Stimulated activated CD4-positive, alpha-beta T cell treated with anti-CD3 and anti-CD28 coated beads, Interleukin-4, amount 100 ng/mL, for 1 hour (primary cell): ENCODE measurements at regions not wholly inside any gene's neighbourhood (a gene's known extent, or its start where the extent isn't known, plus 50 kb on each side); places are given as distances from the start of the nearest gene placed in this dataset.
A peak's percentile ranks its signal among the peaks of the same experiment; 100 is the strongest.

ENCODE experiments used
- DNase-seq: peaks from one replicate; pipeline ENCODE4 v3.0.0-alpha.2; 2020

DNA sequence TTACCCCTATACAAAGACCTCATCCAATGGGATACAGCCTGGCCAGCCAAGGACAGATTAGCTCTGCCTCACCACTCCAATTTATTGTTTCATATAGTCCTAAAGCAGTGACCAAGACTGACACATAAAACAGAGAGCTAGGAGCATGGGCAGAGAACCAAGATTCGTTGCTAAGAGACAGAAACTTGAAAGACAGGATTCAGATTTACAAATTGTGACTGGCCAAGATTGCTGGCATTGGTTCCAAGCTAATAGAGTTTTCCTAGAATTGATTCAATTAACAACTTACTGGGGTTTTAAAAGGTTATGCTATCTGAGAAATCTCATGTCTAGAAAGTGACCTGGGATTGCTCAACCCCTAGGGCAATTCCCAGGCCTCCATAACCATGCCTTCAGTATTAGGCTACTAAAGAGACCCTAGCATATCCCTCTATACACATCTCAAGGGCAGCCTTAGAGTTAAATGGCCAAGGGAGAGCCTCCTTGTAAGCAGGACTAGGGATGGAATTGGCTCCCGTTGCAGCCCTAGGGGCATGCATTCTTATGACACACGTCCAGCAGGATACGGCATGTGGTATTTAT, 75.6 kb downstream of the ICOS start:
- DNase-seq, result no peak

DNA sequence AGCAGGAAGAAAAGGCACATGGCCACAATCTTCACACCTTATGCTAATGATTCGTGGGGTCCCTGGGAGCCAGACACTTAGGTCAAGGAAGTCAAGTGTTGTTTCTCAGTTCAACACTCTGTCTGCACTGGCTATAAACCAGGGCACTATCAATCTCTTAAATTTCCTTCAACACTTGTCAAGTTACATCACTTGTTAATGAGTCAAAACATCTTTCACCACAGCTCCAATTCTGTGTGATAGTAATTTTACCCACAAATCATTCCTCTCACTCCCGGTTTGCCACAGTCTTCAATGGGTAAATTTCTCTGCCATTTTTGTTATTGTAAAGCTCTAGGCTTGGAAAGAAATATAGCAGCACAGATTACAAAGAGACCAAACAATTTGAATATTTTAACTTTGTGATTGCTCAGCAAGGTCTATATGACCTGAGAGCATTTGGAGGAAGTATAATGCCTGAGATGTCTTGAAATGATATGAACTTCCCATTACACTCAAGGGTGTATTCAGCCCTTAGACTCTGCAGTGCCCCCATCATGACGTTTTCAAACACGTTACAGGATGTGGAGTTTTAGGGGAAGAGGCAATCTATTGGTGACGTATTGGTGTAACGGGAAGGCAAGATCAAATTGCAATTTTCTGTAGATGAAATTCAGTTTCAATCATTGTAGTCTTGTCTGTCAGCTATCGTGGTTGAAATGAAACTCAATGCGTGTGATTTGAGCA, 78.7 kb downstream of the ICOS start:
- DNase-seq, result no peak

DNA sequence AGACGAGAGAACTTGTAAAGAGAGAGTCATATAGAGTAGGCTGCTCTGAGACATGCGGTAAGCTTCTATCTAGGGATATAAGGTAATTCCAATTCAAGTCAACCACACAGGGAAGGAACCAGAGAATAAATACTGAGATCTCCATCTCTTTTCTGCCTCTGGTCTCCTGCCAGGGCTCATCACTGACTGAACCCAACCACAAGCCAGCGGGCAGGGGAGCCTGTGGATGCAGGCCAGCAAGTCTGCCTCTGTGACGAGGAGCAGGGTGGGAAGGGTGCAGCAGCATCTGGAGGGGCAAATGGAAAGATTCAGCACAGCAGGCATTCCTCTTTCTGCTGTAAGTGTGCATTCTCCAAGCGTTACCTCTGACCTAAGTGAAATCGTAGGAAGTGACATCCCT, 82.2 kb downstream of the ICOS start:
- no peak for DNase-seq

DNA sequence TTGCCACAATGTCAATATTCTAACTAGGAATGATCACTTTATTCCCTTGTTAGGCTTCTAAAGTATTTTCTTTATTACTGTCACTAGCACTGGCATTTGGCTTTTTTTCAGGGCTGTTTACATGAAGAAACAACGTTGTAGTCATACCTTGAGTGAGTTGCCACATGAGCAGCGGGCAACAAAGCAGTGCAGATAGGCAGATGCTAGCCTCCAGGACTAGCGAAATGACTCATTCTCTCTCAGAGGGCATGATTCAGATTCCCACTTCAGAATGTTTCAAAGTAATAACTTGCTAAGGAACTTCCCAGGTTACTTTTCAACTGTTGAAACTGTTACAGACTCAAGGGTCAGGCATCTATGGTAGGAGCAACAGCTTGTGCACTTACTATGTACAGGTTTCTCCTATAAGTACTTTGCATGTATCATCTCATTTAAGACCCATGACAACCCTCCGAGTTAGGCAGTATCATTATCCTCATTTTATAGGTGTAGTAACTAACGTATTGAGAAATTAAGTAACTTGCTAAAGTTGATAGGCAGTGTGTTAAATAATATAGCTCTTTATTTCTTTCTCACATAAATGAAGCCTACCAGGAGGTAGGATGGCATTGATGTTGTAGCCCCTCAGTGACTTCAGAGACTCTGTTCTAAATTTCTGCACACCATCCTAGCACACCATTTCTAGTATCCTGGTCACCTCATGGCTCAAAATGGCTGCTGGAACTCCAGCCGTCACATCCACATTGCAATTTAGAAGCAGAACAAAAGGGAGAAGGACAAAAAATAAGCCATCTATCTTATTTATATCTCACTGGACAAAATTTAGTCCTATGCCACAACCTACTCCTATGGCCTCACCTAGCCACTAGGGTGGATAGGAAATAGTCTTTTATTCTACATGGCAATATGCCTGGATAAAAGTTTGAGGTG, 83.3 kb downstream of the ICOS start:
- peak; percentile 57 for DNase-seq

DNA sequence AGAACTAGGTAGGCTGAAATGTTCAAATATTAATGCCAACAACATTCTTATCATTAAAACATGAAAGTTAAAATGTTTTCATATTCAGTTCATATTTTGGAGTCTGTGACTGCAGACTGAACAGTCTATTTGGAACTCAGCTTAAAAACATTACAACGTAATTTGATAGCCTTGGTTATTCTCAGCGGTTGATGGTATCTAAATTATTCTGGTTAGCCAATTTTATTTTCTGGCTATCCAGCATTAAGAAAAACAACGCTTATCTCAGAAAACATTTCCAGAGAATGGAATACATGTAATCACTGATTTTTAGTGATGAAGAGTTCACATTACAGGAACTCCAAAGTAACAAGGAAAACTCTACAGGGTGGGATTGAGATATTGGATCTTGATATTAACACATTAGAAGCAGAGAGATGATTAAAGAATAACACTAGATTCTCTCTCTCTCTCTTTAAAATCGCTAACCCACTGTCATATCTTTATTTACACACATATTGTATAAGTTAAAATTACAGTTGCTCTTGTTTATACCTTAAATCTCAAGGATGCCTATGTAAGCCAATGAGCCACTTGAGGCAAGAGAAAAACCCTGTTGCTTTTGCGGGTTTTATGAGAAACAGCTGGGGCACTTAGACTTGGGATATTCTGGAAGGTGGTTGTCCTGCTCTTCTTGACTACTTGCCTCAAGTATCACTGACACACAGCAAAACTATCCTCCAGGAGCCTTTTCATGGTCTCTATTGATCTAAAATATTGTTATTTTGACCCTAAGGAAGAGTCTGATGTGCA, 84.9 kb downstream of the ICOS start:
- no peak for DNase-seq

DNA sequence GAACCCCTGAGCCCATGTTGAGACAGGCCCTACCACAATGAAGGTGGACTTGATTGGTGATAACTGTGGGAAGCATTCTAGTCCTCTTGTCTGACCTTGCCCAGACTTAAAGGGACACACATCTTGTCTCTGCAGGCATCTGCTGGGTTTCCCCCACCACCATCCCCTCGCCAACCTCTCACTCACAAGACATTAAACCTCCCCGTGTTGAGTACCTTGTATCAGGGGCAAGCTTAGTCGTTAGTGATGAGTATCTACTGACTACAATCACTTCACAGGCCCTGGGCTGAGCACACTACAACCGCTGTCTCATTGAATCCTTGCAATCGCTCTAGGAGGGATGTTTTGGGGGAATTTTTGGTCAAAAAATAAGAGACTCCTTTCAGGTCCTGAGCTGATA, 86.0 kb downstream of the ICOS start:
- no peak for DNase-seq

DNA sequence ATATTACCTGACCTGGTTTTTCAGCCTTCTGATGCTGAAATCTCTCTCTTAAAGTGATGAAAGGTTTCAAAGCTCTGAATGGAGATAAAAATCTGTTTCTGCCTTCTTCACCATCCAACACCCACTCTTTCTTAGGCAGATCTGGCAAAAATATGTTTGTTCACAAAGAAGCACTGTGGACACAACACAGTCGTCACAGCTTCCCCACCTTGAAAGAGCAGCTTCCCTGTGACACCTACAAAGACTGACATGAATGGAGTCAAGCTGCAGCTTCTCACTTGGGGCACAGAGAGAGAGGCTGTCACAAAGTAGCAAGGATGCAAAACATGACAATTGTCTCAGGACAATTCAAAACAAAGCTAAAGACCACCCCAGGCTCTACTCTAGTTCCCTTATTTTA, 86.5 kb downstream of the ICOS start:
- no peak for DNase-seq

DNA sequence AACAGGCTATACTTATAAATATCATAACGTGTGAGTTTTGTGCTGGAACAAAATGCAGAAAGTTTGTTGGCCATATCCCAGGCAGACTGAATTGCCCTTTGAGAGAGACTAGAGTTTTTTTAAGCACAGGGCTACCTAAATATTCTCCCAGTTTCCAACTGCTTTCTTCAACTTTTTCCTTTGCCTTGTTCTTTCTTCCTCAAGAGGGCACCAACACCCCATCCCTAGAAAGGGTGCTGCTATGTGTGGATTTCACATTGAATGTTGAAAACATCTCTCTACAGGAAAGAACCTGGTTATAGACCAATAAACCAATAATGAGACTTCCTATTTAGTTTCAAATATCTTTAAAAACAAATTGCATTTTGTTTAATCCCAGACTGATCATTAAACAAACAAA, 87.9 kb downstream of the ICOS start:
- no peak for DNase-seq

DNA sequence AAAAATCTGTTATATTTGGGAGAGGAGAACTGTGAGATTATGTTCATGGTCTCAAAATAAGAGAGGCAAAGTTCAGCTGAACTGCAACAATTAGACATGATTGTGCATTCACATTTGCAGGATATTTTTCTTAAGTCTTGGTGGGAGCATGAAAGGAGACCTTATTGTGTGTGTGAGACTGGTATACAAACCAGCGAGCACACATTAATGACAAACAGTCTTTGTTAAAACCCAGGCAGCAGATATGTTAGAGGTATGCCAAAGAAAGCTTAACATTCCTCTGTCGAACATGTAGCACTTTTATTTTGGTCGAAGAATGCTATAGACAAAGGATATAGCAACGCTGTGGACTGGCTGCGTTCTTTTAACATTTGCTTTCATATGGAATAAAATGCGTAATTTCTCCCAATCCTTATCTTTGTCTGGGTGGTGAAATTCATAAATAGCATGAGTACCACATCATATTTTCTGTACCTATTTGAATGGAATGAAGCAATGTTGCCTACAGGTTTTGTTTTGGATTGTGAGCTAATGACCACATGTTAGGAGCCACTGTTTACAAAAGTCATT, 88.4 kb downstream of the ICOS start:
- DNase-seq, result no peak

DNA sequence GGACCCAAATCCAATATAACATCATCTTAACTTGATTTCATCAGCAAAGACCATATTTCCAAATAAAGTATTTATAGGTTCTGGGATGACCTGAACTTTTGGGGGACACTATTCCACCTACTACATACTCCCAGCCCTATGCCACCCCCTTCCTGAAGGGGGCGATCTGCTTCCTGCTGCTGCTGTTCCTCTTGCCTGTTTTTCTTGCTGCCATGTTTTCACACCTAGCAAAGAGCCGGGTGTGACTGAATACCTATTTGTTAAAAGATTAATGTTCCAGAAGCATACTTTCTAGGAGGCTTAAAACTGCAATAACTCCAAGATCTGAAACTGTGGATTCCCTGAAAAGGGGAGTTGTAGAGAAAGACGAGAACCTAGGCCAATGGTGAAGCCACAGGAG, 89.7 kb downstream of the ICOS start:
- DNase-seq, result no peak

DNA sequence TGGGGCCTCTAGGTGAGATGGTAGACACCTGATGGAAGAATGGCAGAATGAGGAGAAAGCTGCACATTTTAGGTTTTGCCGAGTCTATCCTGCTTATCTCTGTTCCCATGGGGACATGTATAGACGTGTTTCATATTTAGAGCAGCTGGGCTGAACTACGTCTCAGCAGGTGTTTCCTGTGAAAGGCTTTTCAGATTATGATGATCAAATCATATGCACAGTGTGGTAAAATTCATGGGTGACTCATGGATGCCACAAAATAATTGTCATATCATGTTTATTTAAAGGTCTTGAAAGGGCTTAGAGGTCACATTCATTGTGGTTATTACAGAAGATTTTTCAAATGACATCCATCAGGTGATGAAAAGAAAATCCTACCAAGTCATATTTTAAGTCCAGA, 90.5 kb downstream of the ICOS start:
- no peak for DNase-seq

DNA sequence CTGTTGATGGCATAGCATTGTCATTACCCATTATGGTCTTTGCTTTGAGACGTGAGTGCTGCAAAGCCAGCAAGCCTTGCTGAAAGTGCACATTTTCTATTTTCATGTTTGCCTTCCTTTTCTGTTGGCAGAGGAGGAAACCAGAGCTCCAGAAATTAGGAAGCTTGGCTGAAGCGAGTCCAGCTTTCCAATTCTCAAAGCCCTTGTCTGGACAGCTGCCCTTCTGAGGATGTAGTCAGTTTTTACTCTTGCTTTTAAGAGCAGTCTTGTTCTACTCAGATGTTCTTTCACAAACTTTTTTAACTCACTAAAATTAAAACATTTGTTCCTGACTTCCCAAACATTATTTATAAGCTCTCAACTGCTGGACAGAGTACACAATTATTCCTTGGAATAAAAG, 93.8 kb downstream of the ICOS start:
- DNase-seq, result no peak

DNA sequence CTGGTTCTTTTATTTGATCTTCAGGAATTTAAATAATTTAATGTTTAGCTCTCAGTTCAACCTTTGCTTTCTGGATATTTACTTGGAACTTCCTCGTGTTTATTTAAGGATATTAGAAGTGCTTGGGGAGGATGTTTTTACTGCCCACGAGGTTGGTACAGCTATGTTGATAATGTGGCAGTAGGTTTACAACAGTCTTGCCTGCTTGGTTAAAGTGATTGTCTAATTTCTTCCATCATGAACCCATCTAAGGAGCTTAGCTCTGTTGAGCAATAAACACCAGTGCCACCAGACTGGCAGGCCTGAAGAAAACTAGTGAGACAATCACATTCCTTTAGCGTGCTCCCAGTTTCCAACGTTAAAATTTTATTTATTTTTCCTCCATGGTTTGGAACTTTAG, 94.5 kb downstream of the ICOS start:
- DNase-seq, result no peak

DNA sequence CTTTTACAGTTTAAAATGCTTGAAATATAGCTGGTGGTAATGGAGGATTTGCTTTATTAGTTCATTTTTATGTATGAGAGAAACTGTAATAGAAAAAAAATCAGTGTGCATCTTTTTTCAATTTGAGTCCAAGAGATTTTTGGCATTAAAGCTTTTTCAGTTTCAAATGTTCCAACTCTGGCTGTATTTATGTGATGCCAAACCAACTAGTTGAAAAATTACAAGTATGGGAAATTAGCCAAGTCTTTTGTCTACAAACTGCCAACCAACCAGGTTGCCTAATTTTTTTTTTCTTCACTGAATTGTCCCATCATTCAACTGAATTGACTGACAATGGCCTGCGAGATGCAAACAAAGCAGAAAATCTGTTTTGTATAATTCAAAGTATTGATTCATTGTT, 95.7 kb downstream of the ICOS start:
- DNase-seq, result no peak

DNA sequence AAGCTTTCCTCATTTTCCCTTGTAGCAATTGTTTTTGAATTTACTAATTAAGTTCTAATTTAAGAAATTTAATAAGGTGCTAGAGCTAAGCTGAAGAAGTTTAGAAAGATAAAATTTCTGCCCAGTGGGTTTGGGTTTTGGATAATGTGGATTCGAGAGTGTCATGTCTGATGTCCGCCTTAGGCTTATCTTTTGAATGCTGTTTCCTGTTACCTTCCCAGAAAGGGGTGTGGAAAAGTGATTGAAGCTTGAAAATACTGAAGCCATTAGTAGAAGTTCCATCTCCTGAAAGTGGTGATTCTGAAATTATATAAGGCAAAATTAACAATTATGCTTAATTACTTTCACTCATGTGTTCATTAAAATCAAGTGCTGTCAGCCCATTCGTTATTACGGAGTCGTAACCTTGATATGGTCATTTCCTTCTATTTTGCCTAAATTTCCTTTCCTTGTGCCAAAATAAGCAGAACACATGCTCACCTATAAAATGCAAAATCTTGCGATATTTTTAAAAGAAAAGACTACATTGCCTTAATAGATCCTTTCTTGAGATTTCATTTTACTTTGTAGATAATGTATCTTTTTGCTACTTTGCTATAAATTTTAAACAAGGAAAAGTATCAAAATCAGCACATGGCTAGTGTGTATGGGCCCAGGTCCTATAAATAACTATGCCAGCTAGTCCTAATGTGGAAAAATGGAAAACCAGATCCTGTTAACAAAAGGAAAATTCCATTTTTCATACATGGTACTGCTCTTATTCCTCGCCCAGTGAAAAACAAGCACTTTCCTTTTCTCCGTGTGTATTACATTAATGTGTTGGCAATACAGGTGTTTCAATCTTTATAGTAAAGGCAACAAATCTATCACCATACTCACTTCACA, 97.3 kb downstream of the ICOS start:
- no peak for DNase-seq

DNA sequence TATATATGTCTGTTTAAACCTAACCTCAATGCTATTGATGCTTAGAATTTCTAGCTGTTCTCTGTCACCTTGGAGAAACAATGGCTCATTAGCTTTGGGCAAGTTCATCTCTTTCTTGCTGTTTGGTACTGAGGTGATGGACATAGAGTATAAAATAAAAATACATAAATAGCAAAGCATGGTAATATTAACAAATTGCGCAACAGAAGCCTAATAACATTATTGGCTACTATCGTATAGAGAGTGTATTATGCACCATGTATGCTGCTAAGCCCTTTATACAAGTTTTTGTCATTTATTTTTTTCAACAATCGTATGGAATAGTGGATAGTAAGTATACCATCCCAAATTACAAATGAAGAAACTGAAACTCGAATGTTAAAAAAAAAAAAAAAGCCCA, 100.1 kb downstream of the ICOS start:
- no peak for DNase-seq

DNA sequence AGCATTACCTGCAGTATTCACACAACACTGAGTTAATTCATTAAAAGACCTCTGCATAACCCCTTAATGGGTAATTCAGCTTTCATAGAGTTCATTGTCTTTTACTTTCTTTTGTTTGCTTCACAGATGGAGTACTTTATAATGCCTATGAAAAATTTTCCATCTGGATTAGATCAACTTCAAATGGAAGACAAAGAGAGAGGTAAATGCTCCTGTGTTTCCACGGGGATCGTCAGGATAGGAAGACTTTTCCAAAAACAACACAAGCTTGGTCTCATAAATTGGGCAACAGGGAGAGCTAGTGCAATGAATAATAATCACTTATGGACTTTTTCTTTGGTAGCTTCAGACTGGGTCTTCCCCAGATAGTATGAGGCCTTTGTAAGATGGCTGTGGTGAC, 100.7 kb downstream of the ICOS start:
- DNase-seq, result no peak

DNA sequence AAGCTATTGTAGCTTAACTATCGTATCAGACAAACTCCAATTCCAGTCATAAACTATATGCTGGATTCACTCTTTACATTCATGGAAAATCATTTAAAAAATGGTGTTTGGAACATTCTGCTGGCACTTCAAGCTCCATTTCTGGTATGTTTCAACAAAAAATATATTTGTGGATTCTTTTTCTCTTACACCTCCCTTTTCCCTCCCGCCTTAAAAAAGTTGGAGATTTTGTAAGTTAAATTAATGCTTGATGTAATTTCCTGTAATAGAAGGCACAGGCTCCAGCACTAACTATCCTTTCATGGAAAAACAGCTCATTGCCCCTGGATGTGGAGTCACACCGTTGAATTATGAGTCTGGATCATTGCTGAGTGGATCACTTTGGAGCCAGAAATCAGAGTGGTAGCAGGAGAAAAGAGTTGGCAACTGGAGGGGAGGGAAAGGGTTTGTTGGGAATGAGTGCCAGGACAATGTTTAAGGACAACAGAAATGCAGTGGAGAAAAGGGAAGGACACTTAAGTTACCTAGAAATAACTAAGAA, 102.8 kb downstream of the ICOS start:
- DNase-seq, result no peak

DNA sequence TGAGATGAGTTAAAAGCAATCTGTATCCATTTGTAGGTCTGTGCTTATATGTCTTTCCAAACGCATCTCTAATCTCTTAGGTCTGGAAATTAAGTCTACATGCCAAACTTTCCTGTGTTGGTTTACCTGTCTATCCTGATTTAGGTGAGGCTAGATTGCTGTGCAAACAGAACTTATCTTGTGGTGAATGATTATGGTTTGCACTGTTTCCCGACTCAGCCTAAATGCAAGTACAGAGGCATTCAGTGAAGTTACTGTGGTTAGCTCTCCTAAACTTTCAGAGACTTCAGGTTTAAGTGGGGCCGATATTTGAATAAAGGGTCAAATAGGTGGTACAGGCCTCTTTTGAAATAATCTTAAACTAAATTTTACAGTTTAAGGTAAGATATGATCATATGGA, 103.5 kb downstream of the ICOS start:
- no peak for DNase-seq

DNA sequence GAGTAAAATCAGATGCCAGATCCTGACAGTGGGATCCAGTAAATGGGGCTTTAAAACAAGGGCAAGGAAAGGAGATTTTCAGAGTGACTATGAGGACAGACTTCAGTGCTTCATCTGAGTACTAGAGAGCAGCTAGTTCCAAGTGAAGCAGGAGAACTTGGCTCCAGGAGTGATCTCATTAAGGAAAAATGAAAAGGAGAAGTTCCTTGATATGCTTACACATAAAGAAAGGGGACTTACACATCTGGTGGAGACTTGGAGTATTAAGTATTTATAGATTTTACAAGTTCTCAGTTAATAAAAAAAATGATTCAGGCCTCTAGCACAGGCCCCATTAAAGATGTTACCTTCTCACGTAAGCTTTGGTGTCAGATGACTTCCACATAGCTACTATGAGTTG, 105.8 kb downstream of the ICOS start:
- DNase-seq, result no peak

DNA sequence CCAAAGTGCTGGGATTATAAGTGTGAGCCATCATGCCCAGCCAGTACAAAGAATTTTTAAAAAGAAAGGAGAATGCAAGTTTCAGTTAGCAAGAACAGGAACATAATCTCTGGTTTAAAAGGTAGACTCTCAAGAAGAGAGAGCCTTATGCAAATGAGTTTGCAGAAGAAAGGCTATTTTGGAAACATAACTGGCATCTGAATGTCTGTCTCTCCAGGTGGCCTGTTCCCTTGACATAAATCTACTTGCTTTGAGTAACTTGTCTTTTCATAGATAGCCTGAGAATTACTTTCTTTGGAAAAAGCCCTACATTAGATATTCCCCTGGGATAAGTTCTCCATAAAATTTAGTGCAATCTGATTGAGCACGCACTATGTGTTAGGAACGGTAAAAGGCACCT, 109.6 kb downstream of the ICOS start:
- DNase-seq, result no peak

DNA sequence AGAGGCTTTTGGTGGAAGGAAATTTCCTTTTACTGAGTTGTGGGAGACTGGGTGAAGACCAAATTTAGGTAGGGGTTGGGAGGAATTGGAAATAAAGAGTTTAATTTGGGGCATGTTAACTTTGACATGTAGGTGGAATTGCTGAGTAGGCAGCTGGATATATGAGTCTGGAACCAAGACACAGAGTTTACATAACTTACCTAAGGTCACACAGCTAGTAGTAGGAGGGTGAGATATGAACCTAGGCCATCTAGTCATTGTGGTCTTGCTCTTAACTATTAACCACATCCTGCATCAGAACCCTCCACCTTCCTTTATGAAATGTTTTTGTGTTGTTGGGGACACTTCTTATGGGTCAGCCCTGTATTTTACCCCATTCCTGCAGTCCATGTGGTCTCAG, 113.1 kb downstream of the ICOS start:
- DNase-seq, result no peak
